Inflammatory macrophage treated with lipopolysaccharide for 4 hours (primary cell): ENCODE measurements at regions not wholly inside any gene's neighbourhood (a gene's known extent, or its start where the extent isn't known, plus 50 kb on each side); places are given as distances from the start of the nearest gene placed in this dataset.

Experiments
- DNase-seq: peaks from one replicate; pipeline ENCODE4 v3.0.0-alpha.2; 2020

- DNase-seq: no peak
Measured at GRCh38 chr2:122357998-122358397, 602.5 kb downstream of the TSN start.

GRCh38 chr2:122358729-122359128 lies 603.3 kb downstream of the TSN start:
- DNase-seq: no peak

- DNase-seq: no peak
Measured at GRCh38 chr2:122363885-122364284, 608.4 kb downstream of the TSN start.

GRCh38 chr2:122366427-122366826 lies 611.0 kb downstream of the TSN start:
- DNase-seq: no peak

- DNase-seq: no peak
Measured at GRCh38 chr2:122366969-122367645, 611.7 kb downstream of the TSN start.

GRCh38 chr2:122367646-122368010 lies 612.2 kb downstream of the TSN start:
- DNase-seq: no peak

GRCh38 chr2:122368576-122369243 lies 613.3 kb downstream of the TSN start:
- DNase-seq: no peak

- DNase-seq: no peak
Measured at GRCh38 chr2:122378521-122378920, 623.1 kb downstream of the TSN start.

- no peak for DNase-seq
Measured at GRCh38 chr2:122384768-122385333, 629.4 kb downstream of the TSN start.

GRCh38 chr2:122388208-122388607 lies 632.8 kb downstream of the TSN start:
- no peak for DNase-seq

- DNase-seq: no peak
Measured at GRCh38 chr2:122389694-122390093, 634.2 kb downstream of the TSN start.

GRCh38 chr2:122390406-122390805 lies 635.0 kb downstream of the TSN start:
- no peak for DNase-seq

GRCh38 chr2:122391726-122392125 lies 636.3 kb downstream of the TSN start:
- DNase-seq: no peak

- DNase-seq: no peak
Measured at GRCh38 chr2:122395687-122396086, 640.2 kb downstream of the TSN start.

GRCh38 chr2:122411231-122411630 lies 655.8 kb downstream of the TSN start:
- DNase-seq: no peak

GRCh38 chr2:122412360-122412759 lies 656.9 kb downstream of the TSN start:
- no peak for DNase-seq

GRCh38 chr2:122414902-122415301 lies 659.5 kb downstream of the TSN start:
- DNase-seq: no peak

- no peak for DNase-seq
Measured at GRCh38 chr2:122417114-122417513, 661.7 kb downstream of the TSN start.

GRCh38 chr2:122421775-122422174 lies 666.3 kb downstream of the TSN start:
- DNase-seq: no peak

- DNase-seq: no peak
Measured at GRCh38 chr2:122422384-122422991, 667.0 kb downstream of the TSN start.

GRCh38 chr2:122423934-122424333 lies 668.5 kb downstream of the TSN start:
- no peak for DNase-seq

- DNase-seq: no peak
Measured at GRCh38 chr2:122433123-122433754, 677.8 kb downstream of the TSN start.

- no peak for DNase-seq
Measured at GRCh38 chr2:122445003-122445402, 689.6 kb downstream of the TSN start.

- DNase-seq: no peak
Measured at GRCh38 chr2:122446761-122447160, 691.3 kb downstream of the TSN start.
